ENCODE measurements at regions not wholly inside any gene's neighbourhood (a gene's known extent, or its start where the extent isn't known, plus 50 kb on each side); places are given as distances from the start of the nearest gene placed in this dataset.

DNA sequence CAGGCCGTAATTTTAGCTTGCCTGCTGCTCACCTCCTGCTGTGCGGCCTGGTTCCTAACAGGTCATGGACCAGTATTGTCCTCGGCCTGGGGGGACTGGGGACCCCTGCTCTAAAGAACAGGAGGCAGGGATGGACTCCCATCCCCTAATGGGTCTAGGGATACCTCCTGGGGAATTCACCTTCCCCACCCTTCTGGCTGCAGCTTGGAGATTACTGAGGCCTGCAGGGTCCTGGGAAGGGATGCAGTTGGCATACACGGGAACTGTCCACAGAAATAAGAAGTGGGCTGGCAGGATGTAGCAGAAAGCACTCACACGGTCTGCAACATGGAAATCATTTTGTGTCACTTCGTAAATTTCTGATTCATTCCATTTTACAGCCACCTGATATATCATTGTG, 123.0 kb downstream of the C16orf95 start:
- Histone ChIP-seq H3K36me3 (ENCODE audit: control insufficient read depth in 2 of 3, insufficient read depth in 3 of 3, low read length in 3 of 3) (no peaks in the 10 kb centered on the region), H3K27ac (ENCODE audit: low read depth in 2 of 2, low read length in 2 of 2) (no peak overlapping the region), H3K27me3 (ENCODE audit: control insufficient read depth, insufficient read depth, low read length) (no peaks in the 10 kb centered on the region), H3K4me3 (ENCODE audit: low read length in 3 of 3) (no peak overlapping the region), H3K9ac (ENCODE audit: low read length in 3 of 3) (no peak overlapping the region), H3K4me1 (ENCODE audit: control insufficient read depth in 2 of 3, insufficient read depth in 2 of 3, low read depth in 1 of 3, low read length in 3 of 3) (no peaks in the 10 kb centered on the region), H3K9me3 (ENCODE audit: control insufficient read depth in 2 of 3, insufficient read depth in 1 of 3, low read length in 3 of 3) (peaks cover 0 to 13% (median 2%) of the 10 kb centered on the region in 3 donors)
- TF ChIP-seq, protein P1, sequence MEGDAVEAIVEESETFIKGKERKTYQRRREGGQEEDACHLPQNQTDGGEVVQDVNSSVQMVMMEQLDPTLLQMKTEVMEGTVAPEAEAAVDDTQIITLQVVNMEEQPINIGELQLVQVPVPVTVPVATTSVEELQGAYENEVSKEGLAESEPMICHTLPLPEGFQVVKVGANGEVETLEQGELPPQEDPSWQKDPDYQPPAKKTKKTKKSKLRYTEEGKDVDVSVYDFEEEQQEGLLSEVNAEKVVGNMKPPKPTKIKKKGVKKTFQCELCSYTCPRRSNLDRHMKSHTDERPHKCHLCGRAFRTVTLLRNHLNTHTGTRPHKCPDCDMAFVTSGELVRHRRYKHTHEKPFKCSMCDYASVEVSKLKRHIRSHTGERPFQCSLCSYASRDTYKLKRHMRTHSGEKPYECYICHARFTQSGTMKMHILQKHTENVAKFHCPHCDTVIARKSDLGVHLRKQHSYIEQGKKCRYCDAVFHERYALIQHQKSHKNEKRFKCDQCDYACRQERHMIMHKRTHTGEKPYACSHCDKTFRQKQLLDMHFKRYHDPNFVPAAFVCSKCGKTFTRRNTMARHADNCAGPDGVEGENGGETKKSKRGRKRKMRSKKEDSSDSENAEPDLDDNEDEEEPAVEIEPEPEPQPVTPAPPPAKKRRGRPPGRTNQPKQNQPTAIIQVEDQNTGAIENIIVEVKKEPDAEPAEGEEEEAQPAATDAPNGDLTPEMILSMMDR (IDR thresholded peaks at IDR 0.05; ENCODE audit: borderline replicate concordance, extremely low read depth, insufficient read depth): no peak
- intact Hi-C loops (cut with DNase I): no loop called here
- no peak for FAIRE-seq
- no peak for DNase-seq

GRCh38 chr16:87195161-87195560, 122.0 kb downstream of the C16orf95 start:
- DNase-seq: no peak
- H3K36me3 ChIP-seq (ENCODE audit: control insufficient read depth in 2 of 3, insufficient read depth in 3 of 3, low read length in 3 of 3): no peaks in the 10 kb centered on the region
- FAIRE-seq: no peak
- TF ChIP-seq, protein P1 (IDR thresholded peaks at IDR 0.05; ENCODE audit: borderline replicate concordance, extremely low read depth, insufficient read depth): no peak
- no peaks in the 10 kb centered on the region for H3K4me1 ChIP-seq (ENCODE audit: control insufficient read depth in 2 of 3, insufficient read depth in 2 of 3, low read depth in 1 of 3, low read length in 3 of 3)
- no peak overlapping the region for H3K9ac ChIP-seq (ENCODE audit: low read length in 3 of 3)
- no peak overlapping the region for H3K4me3 ChIP-seq (ENCODE audit: low read length in 3 of 3)
- no peaks in the 10 kb centered on the region for H3K27me3 ChIP-seq (ENCODE audit: control insufficient read depth, insufficient read depth, low read length)
- intact Hi-C loops (cut with DNase I): no loop called here
- H3K27ac ChIP-seq (ENCODE audit: low read depth in 2 of 2, low read length in 2 of 2): no peak overlapping the region
- H3K9me3 ChIP-seq (ENCODE audit: control insufficient read depth in 2 of 3, insufficient read depth in 1 of 3, low read length in 3 of 3): peaks cover 0 to 7% (median 0%) of the 10 kb centered on the region in 3 donors

GRCh38 chr16:87196231-87196630, 121.0 kb downstream of the C16orf95 start:
- intact Hi-C loops (cut with DNase I): no loop called here
- no peak overlapping the region for H3K4me3 ChIP-seq (ENCODE audit: low read length in 3 of 3)
- TF ChIP-seq, protein P1 (IDR thresholded peaks at IDR 0.05; ENCODE audit: borderline replicate concordance, extremely low read depth, insufficient read depth): no peak
- no peaks in the 10 kb centered on the region for H3K27me3 ChIP-seq (ENCODE audit: control insufficient read depth, insufficient read depth, low read length)
- H3K9ac ChIP-seq (ENCODE audit: low read length in 3 of 3): no peak overlapping the region
- H3K4me1 ChIP-seq (ENCODE audit: control insufficient read depth in 2 of 3, insufficient read depth in 2 of 3, low read depth in 1 of 3, low read length in 3 of 3): no peaks in the 10 kb centered on the region
- H3K9me3 ChIP-seq (ENCODE audit: control insufficient read depth in 2 of 3, insufficient read depth in 1 of 3, low read length in 3 of 3): no peaks in the 10 kb centered on the region
- no peak for FAIRE-seq
- H3K27ac ChIP-seq (ENCODE audit: low read depth in 2 of 2, low read length in 2 of 2): no peak overlapping the region
- no peak for DNase-seq
- no peaks in the 10 kb centered on the region for H3K36me3 ChIP-seq (ENCODE audit: control insufficient read depth in 2 of 3, insufficient read depth in 3 of 3, low read length in 3 of 3)

DNA sequence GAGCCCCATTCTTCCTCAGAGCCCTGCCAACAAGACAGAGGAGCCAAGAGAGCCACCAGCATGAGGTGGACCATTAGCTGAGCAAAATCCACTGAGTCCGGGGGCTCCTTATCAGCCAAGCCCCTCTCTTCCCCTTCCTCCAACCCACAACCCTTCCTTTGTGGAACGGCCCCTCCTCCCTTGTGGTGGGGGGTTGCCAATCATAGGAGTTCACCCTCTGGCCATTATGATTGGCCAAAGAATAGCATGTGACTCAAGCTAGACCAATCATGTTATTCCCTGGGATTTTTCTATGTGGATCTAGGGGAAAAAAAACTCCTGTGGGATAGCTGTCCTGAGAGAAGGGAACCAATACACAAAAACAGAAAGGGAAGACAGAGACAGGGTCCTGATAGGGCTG, 120.5 kb downstream of the C16orf95 start:
- H3K4me3 ChIP-seq (ENCODE audit: low read length in 3 of 3): no peak overlapping the region
- H3K4me1 ChIP-seq (ENCODE audit: control insufficient read depth in 2 of 3, insufficient read depth in 2 of 3, low read depth in 1 of 3, low read length in 3 of 3): no peaks in the 10 kb centered on the region
- H3K9ac ChIP-seq (ENCODE audit: low read length in 3 of 3): no peak overlapping the region
- TF ChIP-seq, protein P1 (IDR thresholded peaks at IDR 0.05; ENCODE audit: borderline replicate concordance, extremely low read depth, insufficient read depth): no peak
- DNase-seq: no peak
- no peak overlapping the region for H3K27ac ChIP-seq (ENCODE audit: low read depth in 2 of 2, low read length in 2 of 2)
- no peak for FAIRE-seq
- H3K36me3 ChIP-seq (ENCODE audit: control insufficient read depth in 2 of 3, insufficient read depth in 3 of 3, low read length in 3 of 3): no peaks in the 10 kb centered on the region
- intact Hi-C loops (cut with DNase I): no loop called here
- no peaks in the 10 kb centered on the region for H3K9me3 ChIP-seq (ENCODE audit: control insufficient read depth in 2 of 3, insufficient read depth in 1 of 3, low read length in 3 of 3)
- H3K27me3 ChIP-seq (ENCODE audit: control insufficient read depth, insufficient read depth, low read length): no peaks in the 10 kb centered on the region

All from kidney (tissue), 13 donors.